Muscle layer of duodenum (tissue), 2 donors: ENCODE measurements at regions not wholly inside any gene's neighbourhood (a gene's known extent, or its start where the extent isn't known, plus 50 kb on each side); places are given as distances from the start of the nearest gene placed in this dataset.
"Not testable (repeated sequence)": the region's sequence is repeated elsewhere in the genome, so short reads cannot be mapped to it uniquely, and the experiment has no call there.

Experiments used
- H3K27ac ChIP-seq: one replicate; pipeline ENCODE4 v1.7.0; 2013; ENCODE audit warnings: mild to moderate bottlenecking, low read length
- H3K27me3 ChIP-seq: one replicate; pipeline ENCODE4 v1.7.0; 2013; ENCODE audit warnings: low read depth, mild to moderate bottlenecking, control low read depth, low read length
- H3K36me3 ChIP-seq, 2 donors: one replicate each; pipeline ENCODE4 v1.7.0; 2013; ENCODE audit warnings: low read length in 2 of 2, control low read depth in 1 of 2, mild to moderate bottlenecking in 1 of 2; ENCODE audit not compliant: insufficient read depth in 2 of 2, control insufficient read depth in 1 of 2
- H3K4me1 ChIP-seq, 2 donors: one replicate each; pipeline ENCODE4 v1.7.0; 2013; ENCODE audit warnings: low read length in 2 of 2, mild to moderate bottlenecking in 2 of 2, control low read depth in 1 of 2, moderate library complexity in 1 of 2; ENCODE audit not compliant: insufficient read depth in 2 of 2, control insufficient read depth in 1 of 2
- H3K4me3 ChIP-seq, 2 donors: one replicate each; pipeline ENCODE4 v1.7.0; 2013; ENCODE audit warnings: low read length in 2 of 2, low read depth in 1 of 2, mild to moderate bottlenecking in 1 of 2
- H3K9me3 ChIP-seq, 2 donors: one replicate each; pipeline ENCODE4 v1.7.0; 2013; ENCODE audit warnings: low read length in 2 of 2, control low read depth in 1 of 2, mild to moderate bottlenecking in 1 of 2; ENCODE audit not compliant: control insufficient read depth in 1 of 2
- donor health status: healthy.

DNA sequence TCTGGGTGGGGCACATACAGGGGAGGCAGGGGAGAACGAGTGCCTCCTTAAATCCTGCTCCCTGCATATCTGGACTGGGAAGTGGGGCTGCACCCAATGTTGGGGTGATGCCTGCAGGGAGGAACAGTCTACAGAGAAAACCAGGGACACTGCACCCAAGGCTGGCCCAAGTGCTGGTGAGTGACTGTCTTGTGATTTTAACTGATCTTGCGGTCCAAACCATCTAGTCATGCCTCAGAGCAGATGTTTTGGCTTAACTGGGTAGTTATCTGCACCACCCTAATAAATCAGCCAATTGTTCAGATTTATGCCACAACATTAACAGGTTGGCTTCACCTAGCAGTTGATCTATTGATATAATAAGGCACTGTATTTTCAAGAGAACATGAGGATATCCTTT lies 219.2 kb upstream of the IRS2 start:
- Histone ChIP-seq H3K4me3 (no peak overlapping the region), H3K27ac (no peak overlapping the region), H3K36me3 (no peaks in the 10 kb centered on the region), H3K27me3 (no peaks in the 10 kb centered on the region), H3K9me3 (no peaks in the 10 kb centered on the region), H3K4me1 (no peaks in the 10 kb centered on the region)

GRCh38 chr13:110004814-110005213 lies 218.4 kb upstream of the IRS2 start:
- Histone ChIP-seq H3K36me3 (no peaks in the 10 kb centered on the region), H3K4me3 (no peak overlapping the region), H3K27me3 (no peaks in the 10 kb centered on the region), H3K4me1 (no peaks in the 10 kb centered on the region), H3K9me3 (no peaks in the 10 kb centered on the region), H3K27ac (no peak overlapping the region)

- Histone ChIP-seq H3K4me1 (no peaks in the 10 kb centered on the region), H3K4me3 (no peak overlapping the region), H3K27ac (no peak overlapping the region), H3K9me3 (no peaks in the 10 kb centered on the region), H3K36me3 (no peaks in the 10 kb centered on the region), H3K27me3 (no peaks in the 10 kb centered on the region)
Observed at GRCh38 chr13:110001670-110002275, 215.4 kb upstream of the IRS2 start.

- no peaks in the 10 kb centered on the region for H3K36me3 ChIP-seq
- H3K4me3 ChIP-seq: no peak overlapping the region
- H3K4me1 ChIP-seq: no peaks in the 10 kb centered on the region
- H3K27me3 ChIP-seq: no peaks in the 10 kb centered on the region
- no peaks in the 10 kb centered on the region for H3K9me3 ChIP-seq
- H3K27ac ChIP-seq: no peak overlapping the region
Observed at GRCh38 chr13:110000534-110001345, 214.4 kb upstream of the IRS2 start.

DNA sequence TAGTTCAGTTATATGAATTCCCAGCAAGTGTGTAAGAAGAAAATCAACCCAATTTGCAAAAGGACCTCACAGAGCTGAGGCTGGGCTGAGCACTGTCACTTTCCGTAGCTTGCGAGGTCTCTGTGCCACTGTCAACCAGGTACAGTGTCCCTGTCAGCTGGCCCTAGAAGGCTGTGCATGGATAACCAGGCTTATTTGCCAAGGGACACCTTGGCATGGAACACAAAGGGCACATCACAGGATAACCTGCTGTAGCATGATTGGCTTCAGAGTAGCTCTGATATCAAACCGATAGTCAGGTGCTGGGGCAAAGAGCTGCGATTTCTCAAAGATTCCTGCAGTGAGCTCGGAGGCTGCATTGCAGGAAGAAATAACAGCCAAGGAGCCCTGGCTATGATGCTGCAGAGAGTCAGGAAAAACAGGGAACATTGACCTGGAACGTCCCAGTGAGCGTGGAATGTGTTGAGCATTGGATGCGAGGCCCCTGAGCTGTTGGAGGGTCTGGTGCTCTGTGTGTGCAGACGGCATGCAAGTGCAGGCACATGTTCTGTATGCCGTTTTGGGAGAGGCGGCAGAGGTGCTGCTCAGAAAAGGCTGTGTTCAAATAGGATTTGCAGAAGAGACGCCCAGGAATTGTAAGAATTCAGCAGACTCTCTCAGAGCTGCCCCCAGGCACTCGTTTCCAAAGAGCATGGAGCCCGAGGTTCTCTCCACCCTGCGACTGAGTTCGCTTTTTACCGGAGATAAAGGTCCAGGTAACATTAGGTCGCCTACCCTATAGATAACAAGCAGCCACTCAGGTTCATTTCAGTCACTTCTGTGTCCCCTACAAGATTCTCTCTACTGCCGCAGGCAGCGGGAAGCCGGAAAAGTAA lies 213.5 kb upstream of the IRS2 start:
- H3K4me3 ChIP-seq: no peak overlapping the region
- no peaks in the 10 kb centered on the region for H3K36me3 ChIP-seq
- H3K27me3 ChIP-seq: no peaks in the 10 kb centered on the region

DNA sequence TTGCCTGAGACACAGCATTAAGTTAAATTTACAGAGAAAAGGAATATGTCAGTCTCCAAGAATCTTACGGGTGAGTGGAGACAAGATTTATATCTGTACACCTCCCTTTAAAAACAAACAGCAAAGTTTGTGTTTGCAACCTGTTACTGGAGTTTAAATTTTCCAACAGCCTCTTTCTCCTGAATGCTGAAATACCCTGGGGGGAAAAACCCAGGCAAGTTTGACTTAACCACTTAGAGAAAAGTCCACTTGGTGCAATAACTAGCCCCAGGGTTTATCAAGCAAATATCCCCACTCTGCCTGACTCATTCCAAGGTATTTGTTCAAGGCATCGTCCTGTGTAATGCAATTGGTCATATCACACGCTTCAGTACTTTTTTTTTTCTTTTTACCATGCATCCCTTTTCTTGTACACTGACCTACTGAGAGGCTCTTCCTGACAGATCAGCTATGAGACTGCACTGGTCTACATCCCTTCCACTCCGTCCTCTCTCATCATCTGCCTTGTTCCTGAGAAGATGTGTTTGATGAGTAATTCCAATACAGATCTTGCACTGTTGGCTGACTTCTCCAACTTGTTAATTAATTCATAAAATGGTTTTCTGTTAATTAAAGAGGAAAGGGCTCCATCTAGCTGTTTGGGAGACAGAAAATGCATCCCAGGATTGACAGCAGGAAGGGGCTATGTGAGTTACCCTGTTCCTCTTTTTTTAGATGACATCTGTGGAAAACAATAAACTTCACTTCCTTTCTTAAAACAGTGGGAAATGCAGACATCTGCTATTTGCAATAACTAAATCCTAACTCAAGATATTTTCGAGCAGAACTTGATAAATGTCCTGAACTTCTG lies 212.5 kb upstream of the IRS2 start:
- Histone ChIP-seq H3K27me3 (no peaks in the 10 kb centered on the region), H3K4me1 (no peaks in the 10 kb centered on the region), H3K27ac (no peak overlapping the region), H3K4me3 (no peak overlapping the region), H3K9me3 (no peaks in the 10 kb centered on the region), H3K36me3 (no peaks in the 10 kb centered on the region)

More for the DNA sequence above, 213.5 kb upstream of the IRS2 start:
- Histone ChIP-seq H3K4me1 (no peaks in the 10 kb centered on the region), H3K27ac (no peak overlapping the region), H3K9me3 (no peaks in the 10 kb centered on the region)

GRCh38 chr13:109998037-109998436 lies 211.7 kb upstream of the IRS2 start:
- Histone ChIP-seq H3K27me3 (no peaks in the 10 kb centered on the region), H3K9me3 (no peaks in the 10 kb centered on the region), H3K36me3 (no peaks in the 10 kb centered on the region), H3K27ac (no peak overlapping the region), H3K4me1 (no peaks in the 10 kb centered on the region), H3K4me3 (no peak overlapping the region)

DNA sequence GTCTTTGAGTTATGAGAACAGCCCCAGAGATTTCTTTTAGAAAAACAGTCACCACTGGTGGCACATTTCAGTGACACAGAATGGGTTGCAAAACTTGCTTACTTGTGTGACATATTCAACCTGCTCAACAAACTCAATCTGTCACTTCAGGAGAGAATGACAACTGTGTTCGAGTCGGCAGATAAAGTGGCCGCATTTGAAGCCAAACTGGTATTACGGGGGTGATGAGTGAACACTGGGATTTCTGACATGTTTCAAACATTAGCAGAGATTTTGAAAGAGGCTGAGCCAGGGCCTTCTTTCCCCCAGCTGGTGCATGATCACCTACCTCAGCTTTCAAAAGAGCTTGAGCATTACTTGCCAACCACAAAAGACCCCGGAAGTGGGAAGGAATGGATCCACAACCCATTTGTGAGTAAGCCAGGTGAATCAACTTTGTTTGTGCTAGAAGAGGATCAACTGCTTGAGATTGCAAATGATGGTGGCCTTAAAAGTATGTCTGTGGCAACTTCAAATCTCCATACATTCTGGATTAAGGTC lies 210.7 kb upstream of the IRS2 start:
- not testable (repeated sequence) for H3K27ac ChIP-seq, H3K4me1 ChIP-seq, H3K9me3 ChIP-seq, H3K36me3 ChIP-seq, H3K4me3 ChIP-seq, H3K27me3 ChIP-seq

DNA sequence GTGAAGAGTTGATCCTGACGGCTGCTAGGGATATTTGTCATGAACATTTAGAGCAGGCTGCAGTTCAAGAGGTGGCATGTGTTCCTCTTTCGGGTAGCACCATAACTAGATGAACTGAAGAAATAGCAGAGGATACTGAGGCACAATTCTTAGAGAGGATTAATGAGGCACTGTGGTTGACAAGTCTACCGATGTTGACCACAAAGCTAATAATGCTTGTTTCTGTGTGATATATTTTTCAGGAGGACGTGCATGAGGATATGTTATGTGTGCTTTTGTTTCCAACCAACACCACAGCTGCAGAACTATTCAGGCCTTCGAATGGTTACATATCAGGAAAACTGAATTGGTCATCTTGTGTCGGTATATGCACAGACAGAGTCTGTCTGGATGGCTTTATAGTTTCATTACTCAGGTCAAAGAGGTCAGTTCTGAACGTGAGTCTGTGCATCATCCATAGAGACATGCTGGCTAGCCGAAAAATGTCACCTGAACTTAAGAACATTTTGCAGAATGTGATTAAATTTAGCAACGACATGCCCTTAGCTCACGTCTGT lies 210.1 kb upstream of the IRS2 start:
- H3K36me3 ChIP-seq: no peaks in the 10 kb centered on the region
- H3K27ac ChIP-seq: no peak overlapping the region
- H3K9me3 ChIP-seq: no peaks in the 10 kb centered on the region
- H3K4me3 ChIP-seq: no peak overlapping the region
- H3K4me1 ChIP-seq: no peaks in the 10 kb centered on the region
- H3K27me3 ChIP-seq: no peaks in the 10 kb centered on the region

GRCh38 chr13:109995578-109995977 lies 209.2 kb upstream of the IRS2 start:
- H3K36me3 ChIP-seq: no peaks in the 10 kb centered on the region
- no peaks in the 10 kb centered on the region for H3K27me3 ChIP-seq
- no peaks in the 10 kb centered on the region for H3K4me1 ChIP-seq
- H3K27ac ChIP-seq: no peak overlapping the region
- no peaks in the 10 kb centered on the region for H3K9me3 ChIP-seq
- H3K4me3 ChIP-seq: no peak overlapping the region
